GM12801 (cell line): ENCODE measurements at regions not wholly inside any gene's neighbourhood (a gene's known extent, or its start where the extent isn't known, plus 50 kb on each side); places are given as distances from the start of the nearest gene placed in this dataset.

Source experiments
- CTCF ChIP-seq: IDR thresholded peaks from one replicate; pipeline ENCODE4 v1.5.1; 2011; ENCODE audit warnings: control low read depth; ENCODE audit not compliant: insufficient read length; ENCODE audit errors: extremely low read depth

DNA sequence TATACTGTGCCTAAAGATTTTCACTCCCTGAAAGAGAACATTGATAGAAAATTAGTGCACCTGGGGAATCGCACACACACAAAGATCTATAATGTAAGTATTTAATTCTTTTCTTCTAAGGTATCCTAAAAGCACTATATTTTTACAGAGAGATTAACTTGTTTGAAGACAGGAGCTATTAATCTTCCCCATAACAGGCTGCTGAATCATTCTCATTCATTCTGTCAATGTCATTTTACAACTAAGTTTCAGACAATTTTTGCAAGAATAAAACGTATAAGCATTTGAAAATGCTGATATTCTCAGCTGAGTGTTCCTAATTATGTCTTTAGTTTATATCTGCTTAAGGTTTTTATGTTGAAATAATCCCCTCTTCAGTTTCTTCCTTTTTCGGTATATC lies 776.7 kb downstream of the NXPH1 start:
- no peak for TF ChIP-seq CTCF

- no peak for TF ChIP-seq CTCF
These were observed 783.8 kb downstream of the NXPH1 start for GRCh38 chr7:9217204-9217603.

DNA sequence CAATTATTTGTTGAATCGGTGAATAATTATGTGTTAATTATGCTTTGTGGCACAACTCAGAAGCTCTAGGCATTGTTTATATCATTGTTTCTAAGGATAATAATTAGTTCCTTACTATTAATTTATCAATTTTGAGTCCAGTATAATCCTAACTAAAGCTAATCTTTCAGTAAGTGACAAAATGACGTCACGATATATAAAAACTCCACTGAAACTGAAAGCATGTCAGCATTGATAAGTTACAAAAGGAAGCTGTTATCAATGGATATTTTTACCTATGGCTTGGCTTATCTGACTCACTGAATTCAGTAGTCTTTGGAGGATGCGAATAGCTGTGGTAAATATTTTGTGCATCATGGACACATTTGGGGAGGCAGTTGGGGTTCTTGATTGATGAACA lies 793.1 kb downstream of the NXPH1 start:
- no peak for TF ChIP-seq CTCF

DNA sequence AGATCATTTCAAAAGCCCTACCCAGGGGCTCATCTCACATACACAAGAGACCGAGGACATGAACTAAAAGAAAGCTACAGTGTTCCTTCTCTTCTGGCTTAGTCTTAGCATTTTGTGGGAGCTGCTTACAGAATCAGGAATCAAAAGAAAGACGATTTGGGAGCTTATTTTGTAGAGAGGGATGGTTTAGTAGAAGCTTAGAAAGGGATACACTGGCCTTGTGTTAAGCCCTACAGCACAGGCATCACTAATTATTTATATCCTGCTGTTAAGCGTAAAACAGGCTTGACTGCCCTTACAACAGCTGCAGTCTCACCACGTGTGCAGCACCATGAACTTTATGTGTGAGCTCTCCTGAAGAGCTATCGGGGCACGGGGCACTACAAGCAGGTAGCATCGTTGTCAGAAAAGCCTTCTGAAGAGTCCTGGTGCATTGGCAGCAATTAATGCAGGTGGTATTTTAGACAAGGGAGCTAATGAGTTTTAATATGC lies 798.3 kb downstream of the NXPH1 start:
- TF ChIP-seq CTCF: no peak

DNA sequence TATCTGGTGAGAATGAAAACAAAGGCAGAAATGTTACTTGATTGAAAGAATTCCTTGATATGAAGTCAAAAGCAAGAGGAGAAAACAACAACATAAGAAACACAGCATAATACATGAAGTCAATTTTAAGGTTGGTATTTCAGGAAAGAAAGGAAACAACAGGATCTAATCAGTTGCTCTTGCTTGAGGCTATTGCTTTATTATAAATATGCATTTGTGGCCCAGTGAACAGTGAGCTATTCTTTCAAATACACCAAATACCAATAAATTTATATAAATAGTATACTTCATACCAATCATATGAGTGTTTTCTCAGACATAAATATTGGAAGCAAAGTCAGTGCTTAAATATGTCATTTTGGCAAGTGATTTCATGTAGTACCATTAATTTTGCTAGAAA lies 806.6 kb downstream of the NXPH1 start:
- no peak for TF ChIP-seq CTCF

DNA sequence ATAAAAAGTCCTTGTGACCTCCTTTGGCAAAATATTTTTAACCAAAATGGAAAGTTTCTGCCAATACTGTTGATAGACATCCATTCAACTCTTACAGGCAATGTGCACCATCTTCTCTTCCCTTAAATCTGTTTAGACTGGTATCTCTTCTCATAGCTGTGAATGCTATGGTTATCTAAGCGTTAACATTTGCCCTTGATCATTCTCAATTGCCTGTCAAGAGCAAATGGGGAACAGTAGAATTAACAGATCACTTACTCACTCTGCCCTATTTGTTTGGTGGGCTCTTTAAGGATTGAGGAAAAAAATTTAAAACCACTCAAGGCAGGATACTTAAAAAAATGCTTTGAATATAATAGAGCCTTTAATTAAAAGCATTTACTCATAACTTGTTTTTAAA lies 808.4 kb downstream of the NXPH1 start:
- no peak for TF ChIP-seq CTCF

GRCh38 chr7:9242636-9243035 lies 809.2 kb downstream of the NXPH1 start:
- TF ChIP-seq CTCF: no peak

DNA sequence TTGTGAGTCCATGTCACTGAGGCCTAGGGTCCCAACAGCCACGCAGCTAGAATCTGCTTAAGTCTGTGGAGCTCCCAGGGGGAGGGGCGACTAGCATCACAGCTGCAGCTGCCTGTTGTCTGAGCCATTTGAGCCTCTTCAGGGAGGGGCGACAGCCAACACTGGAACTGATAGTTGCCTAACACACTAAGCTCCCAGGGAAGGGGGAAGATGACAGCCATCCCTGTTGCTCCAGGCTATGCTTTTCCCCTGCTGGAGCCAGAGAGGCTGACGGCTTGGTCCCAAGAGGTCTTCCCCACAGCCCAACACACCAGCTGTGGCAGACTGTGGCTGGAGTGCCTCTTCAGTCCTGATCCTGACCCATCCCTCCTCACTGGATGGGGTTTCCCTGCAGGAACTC lies 817.5 kb downstream of the NXPH1 start:
- no peak for TF ChIP-seq CTCF
